Mucosa of descending colon (tissue), 3 donors: ENCODE measurements at regions not wholly inside any gene's neighbourhood (a gene's known extent, or its start where the extent isn't known, plus 50 kb on each side); places are given as distances from the start of the nearest gene placed in this dataset.

Source experiments
- ATAC-seq: fragments of 200-7000 bp; cut with Tn5 transposase; one replicate; pipeline ENCODE4 v1.9.1; 2020; ENCODE audit warnings: mild to moderate bottlenecking, moderate library complexity
- DNase-seq, 3 donors: peaks; one replicate each; pipeline ENCODE4 v3.0.0-alpha.2; 2020
- H3K36me3 ChIP-seq: fragments of 200-600 bp; one replicate; pipeline ENCODE4 v1.8.0; 2021; ENCODE audit warnings: low read depth, mild to moderate bottlenecking
- H3K4me1 ChIP-seq: fragments of 200-600 bp; one replicate; pipeline ENCODE4 v1.8.0; 2021; ENCODE audit warnings: low read depth, mild to moderate bottlenecking
- H3K4me3 ChIP-seq: fragments of 200-600 bp; one replicate; pipeline ENCODE4 v1.8.0; 2021; ENCODE audit warnings: mild to moderate bottlenecking
- H3K9me3 ChIP-seq: fragments of 200-600 bp; one replicate; pipeline ENCODE4 v1.8.0; 2021; ENCODE audit warnings: mild to moderate bottlenecking
- intact Hi-C, 2 donors: fragments of 100-400 bp; cut with DNase I in 1 of 2; cut with micrococcal nuclease in 1 of 2; formaldehyde crosslinking; loops; one replicate each; pipeline versions ENCODE4 v1.11.0 to v1.11.1; 2022; cut with DNase I, micrococcal nuclease
- TF ChIP-seq, protein P1 (sequence below): fragments of 200-600 bp; IDR thresholded peaks from one replicate; pipeline ENCODE4 v1.8.0; 2022; ENCODE audit warnings: antibody characterized with exemption, mild to moderate bottlenecking
- donor health status: DM: no; HTN: no; CAD: no; lungs with moderate emphysema.
- donor health status: DM: no; HTN: no; CAD: no.
- donor health status: DM: no; HTN: yes; CAD: no.

DNA sequence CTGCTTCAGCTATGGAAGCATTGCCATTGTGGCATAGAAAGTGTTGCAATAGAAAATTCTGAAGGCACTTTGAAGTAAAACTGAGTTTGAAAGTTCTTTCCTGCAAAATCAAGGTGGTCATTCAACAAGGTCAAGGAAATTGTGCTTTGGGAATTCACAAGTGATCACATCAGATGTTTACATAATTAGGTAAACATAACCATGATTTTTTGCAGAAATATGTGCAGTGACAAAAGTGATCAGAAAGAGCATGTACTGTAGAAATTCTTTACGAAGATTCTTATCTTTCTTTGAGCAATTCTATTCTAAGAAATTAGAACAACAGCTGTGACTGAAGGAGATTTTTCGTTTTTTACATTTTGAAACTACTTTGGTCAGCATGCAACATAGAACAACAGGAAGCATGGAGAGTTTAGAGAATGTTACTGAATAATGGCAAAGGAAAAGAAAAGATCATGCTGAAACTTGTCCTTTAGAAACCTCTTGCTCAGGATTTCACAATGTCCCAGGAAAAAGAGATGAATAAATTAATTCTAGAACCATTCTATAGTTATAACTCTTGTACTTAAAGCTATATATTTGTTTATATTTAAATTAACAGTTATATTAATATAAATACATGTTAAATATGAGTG lies 643.4 kb upstream of the ARPP21 start:
- no peak for ATAC-seq
- intact Hi-C loops = no loop called here

GRCh38 chr3:34998902-34999301 lies 640.4 kb upstream of the ARPP21 start:
- H3K36me3 ChIP-seq = no peaks in the 10 kb centered on the region
- TF ChIP-seq, protein P1, sequence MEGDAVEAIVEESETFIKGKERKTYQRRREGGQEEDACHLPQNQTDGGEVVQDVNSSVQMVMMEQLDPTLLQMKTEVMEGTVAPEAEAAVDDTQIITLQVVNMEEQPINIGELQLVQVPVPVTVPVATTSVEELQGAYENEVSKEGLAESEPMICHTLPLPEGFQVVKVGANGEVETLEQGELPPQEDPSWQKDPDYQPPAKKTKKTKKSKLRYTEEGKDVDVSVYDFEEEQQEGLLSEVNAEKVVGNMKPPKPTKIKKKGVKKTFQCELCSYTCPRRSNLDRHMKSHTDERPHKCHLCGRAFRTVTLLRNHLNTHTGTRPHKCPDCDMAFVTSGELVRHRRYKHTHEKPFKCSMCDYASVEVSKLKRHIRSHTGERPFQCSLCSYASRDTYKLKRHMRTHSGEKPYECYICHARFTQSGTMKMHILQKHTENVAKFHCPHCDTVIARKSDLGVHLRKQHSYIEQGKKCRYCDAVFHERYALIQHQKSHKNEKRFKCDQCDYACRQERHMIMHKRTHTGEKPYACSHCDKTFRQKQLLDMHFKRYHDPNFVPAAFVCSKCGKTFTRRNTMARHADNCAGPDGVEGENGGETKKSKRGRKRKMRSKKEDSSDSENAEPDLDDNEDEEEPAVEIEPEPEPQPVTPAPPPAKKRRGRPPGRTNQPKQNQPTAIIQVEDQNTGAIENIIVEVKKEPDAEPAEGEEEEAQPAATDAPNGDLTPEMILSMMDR = no peak
- no peak overlapping the region for H3K4me3 ChIP-seq
- intact Hi-C loops = no loop called here
- H3K9me3 ChIP-seq = no peaks in the 10 kb centered on the region
- ATAC-seq = no peak
- DNase-seq = no peak
- H3K4me1 ChIP-seq = no peaks in the 10 kb centered on the region

More for the DNA sequence above, 643.4 kb upstream of the ARPP21 start:
- DNase-seq = no peak
- Histone ChIP-seq H3K9me3 (no peaks in the 10 kb centered on the region), H3K4me1 (no peaks in the 10 kb centered on the region), H3K36me3 (no peaks in the 10 kb centered on the region), H3K4me3 (no peak overlapping the region)
- TF ChIP-seq, protein P1 = no peak

DNA sequence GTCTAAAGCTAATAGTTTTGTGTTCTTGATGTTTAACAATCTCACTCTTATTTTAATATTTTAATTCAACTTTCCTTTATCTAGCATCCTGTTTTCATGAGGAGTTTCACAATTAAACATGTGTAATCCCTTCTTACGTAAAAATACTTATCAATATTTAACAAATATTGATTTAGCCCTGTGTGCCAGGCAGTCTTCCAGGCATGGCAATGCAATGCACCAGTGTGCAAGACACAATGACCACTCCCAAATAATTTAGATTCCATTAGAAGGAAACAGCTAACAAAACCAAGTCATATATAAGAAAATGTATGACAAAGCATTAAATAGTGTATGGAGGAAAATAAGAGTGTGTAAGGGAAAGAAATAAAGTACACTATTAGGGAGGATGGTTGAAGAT lies 627.1 kb upstream of the ARPP21 start:
- Histone ChIP-seq H3K4me1 (no peaks in the 10 kb centered on the region), H3K36me3 (no peaks in the 10 kb centered on the region), H3K9me3 (no peaks in the 10 kb centered on the region), H3K4me3 (no peak overlapping the region)
- DNase-seq (no peak), ATAC-seq (no peak)
- TF ChIP-seq, protein P1 = no peak
- intact Hi-C loops = no loop called here

- peaks cover 12% of the 10 kb centered on the region for H3K9me3 ChIP-seq
- intact Hi-C loops = no loop called here
- H3K4me3 ChIP-seq = no peak overlapping the region
- H3K36me3 ChIP-seq = no peaks in the 10 kb centered on the region
- no peaks in the 10 kb centered on the region for H3K4me1 ChIP-seq
- TF ChIP-seq, protein P1 = no peak
- ATAC-seq (no peak), DNase-seq (no peak)
These were observed 611.2 kb upstream of the ARPP21 start for GRCh38 chr3:35028157-35028556.

- intact Hi-C loops = no loop called here
- TF ChIP-seq, protein P1 = no peak
- H3K36me3 ChIP-seq = no peaks in the 10 kb centered on the region
- DNase-seq (peak in 1 of 3 donors; percentile 25), ATAC-seq (peak; percentile 88)
- H3K4me1 ChIP-seq = no peaks in the 10 kb centered on the region
- no peaks in the 10 kb centered on the region for H3K9me3 ChIP-seq
- H3K4me3 ChIP-seq = no peak overlapping the region
These were observed 596.9 kb upstream of the ARPP21 start for GRCh38 chr3:35042210-35042991.
